OCI-LY7 (cell line): ENCODE measurements at regions not wholly inside any gene's neighbourhood (a gene's known extent, or its start where the extent isn't known, plus 50 kb on each side); places are given as distances from the start of the nearest gene placed in this dataset.

Source experiments
- BruUV-seq: library from RNA; stranded (reverse); fragments of 400-500 nt; replicated peaks from 2 replicates; lab custom pipeline; 2021; lab: Mats Ljungman, UMichigan
- CTCF ChIA-PET: fragments of 300-600 bp; sonication (Branson Sonifier 250); formaldehyde crosslinking; loops from one replicate; lab custom pipeline; 2022; ENCODE audit warnings: antibody characterized with exemption; ENCODE audit not compliant: unreplicated experiment; lab: Charles Lee
- POLR2A ChIA-PET: fragments of 300-600 bp; sonication (Branson Sonifier 250); formaldehyde crosslinking; loops from one replicate; lab custom pipeline; 2022; ENCODE audit warnings: antibody characterized with exemption; lab: Charles Lee
- DNase-seq: peaks from one replicate; pipeline ENCODE4 v3.0.0-alpha.2; 2015; ENCODE audit warnings: low spot score
- H2AFZ ChIP-seq: fragments of 200-600 bp; sonication (generic), shearing (Covaris generic); 2 replicates; pipeline ENCODE4 v1.6.1; 2014; ENCODE audit warnings: mild to moderate bottlenecking, antibody characterized with exemption, low read length, moderate library complexity
- H3K27ac ChIP-seq: fragments of 200-600 bp; sonication (generic); 2 replicates; pipeline ENCODE4 v1.5.1; 2014; ENCODE audit warnings: mixed run types, low read depth, mild to moderate bottlenecking, moderate library complexity, low read length, inconsistent platforms; ENCODE audit not compliant: poor library complexity, severe bottlenecking
- H3K36me3 ChIP-seq: fragments of 200-600 bp; sonication (generic); 2 replicates; pipeline ENCODE4 v1.6.1; 2014; ENCODE audit warnings: mild to moderate bottlenecking, antibody characterized with exemption, low read length, moderate library complexity, mixed read lengths; ENCODE audit not compliant: insufficient read depth
- H3K4me1 ChIP-seq: fragments of 200-600 bp; sonication (generic); 2 replicates; pipeline ENCODE4 v1.5.1; 2014; ENCODE audit warnings: mild to moderate bottlenecking, low read length; ENCODE audit not compliant: insufficient read depth, poor library complexity, severe bottlenecking
- H3K4me2 ChIP-seq: fragments of 200-600 bp; sonication (generic); 2 replicates; pipeline ENCODE4 v1.6.1; 2014; ENCODE audit warnings: mild to moderate bottlenecking, low read length
- H3K4me3 ChIP-seq: fragments of 200-600 bp; sonication (generic); 2 replicates; pipeline ENCODE4 v1.5.1; 2014; ENCODE audit warnings: mild to moderate bottlenecking, low read depth, low read length; ENCODE audit not compliant: poor library complexity, severe bottlenecking
- H3K79me2 ChIP-seq: fragments of 200-600 bp; sonication (generic); 2 replicates; pipeline ENCODE4 v1.6.1; 2016; ENCODE audit warnings: low read depth, mild to moderate bottlenecking, low read length, moderate library complexity, mixed read lengths; ENCODE audit not compliant: insufficient read depth
- H3K9me2 ChIP-seq: fragments of 200-600 bp; sonication (generic); 2 replicates; pipeline ENCODE4 v1.6.1; 2016; ENCODE audit warnings: mild to moderate bottlenecking, low read length, mixed read lengths; ENCODE audit not compliant: insufficient read depth
- H3K9me3 ChIP-seq: fragments of 200-600 bp; sonication (generic); 2 replicates; pipeline ENCODE4 v1.6.1; 2014; ENCODE audit warnings: mild to moderate bottlenecking, mixed run types, low read length, mixed read lengths
- H4K20me1 ChIP-seq: fragments of 200-600 bp; sonication (generic); 2 replicates; pipeline ENCODE4 v1.6.1; 2014; ENCODE audit warnings: mild to moderate bottlenecking, antibody characterized with exemption, low read length, moderate library complexity, mixed read lengths; ENCODE audit not compliant: insufficient read depth
- CTCF ChIP-seq: fragments of 200-600 bp; sonication (generic); conservative IDR thresholded peaks from 2 replicates; pipeline ENCODE4 v1.5.1; 2014; ENCODE audit warnings: mild to moderate bottlenecking, antibody characterized with exemption, low read length, moderate library complexity, mixed read lengths
- EZH2phosphoT487 ChIP-seq: fragments of 200-600 bp; sonication (generic); IDR thresholded peaks from 2 replicates; pipeline ENCODE4 v1.6.1; 2018; ENCODE audit warnings: low read depth, borderline replicate concordance, mild to moderate bottlenecking, mixed run types, antibody characterized with exemption, low read length, moderate library complexity, mixed read lengths
- intact Hi-C: fragments of 100-400 bp; cut with micrococcal nuclease; formaldehyde crosslinking; loops from one replicate; pipeline ENCODE4 v1.10.0; 2022; ENCODE audit not compliant: unreplicated experiment

GRCh38 chr7:137166363-137166762 is 177.2 kb downstream of the PTN start:
- H3K9me2 ChIP-seq = no peaks in the 10 kb centered on the region
- TF ChIP-seq EZH2phosphoT487 (no peak), CTCF (no peak)
- H3K27ac ChIP-seq = no peak overlapping the region
- no peaks in the 10 kb centered on the region for H3K79me2 ChIP-seq
- no peaks in the 10 kb centered on the region for H3K36me3 ChIP-seq
- H4K20me1 ChIP-seq = no peaks in the 10 kb centered on the region
- no peaks in the 10 kb centered on the region for H3K9me3 ChIP-seq
- CTCF ChIA-PET = interaction anchor here (0.5 kb wide), 1 partner anchor 1864 kb away, joined by 3 read pairs; no protein-coding TSS in a partner anchor
- no peak overlapping the region for H3K4me2 ChIP-seq
- POLR2A ChIA-PET = interaction anchor here (0.6 to 1.3 kb wide), 2 partner anchors 9 to 284 kb away, joined by 3 read pairs; no protein-coding TSS in a partner anchor
- intact Hi-C loops = no loop called here
- H2AFZ ChIP-seq = no peak overlapping the region
- no peak for DNase-seq
- BruUV-seq = no TSS peak
- no peak overlapping the region for H3K4me3 ChIP-seq
- no peaks in the 10 kb centered on the region for H3K4me1 ChIP-seq

- Histone ChIP-seq H3K79me2 (no peaks in the 10 kb centered on the region), H3K9me2 (no peaks in the 10 kb centered on the region), H3K4me3 (no peak overlapping the region), H3K36me3 (no peaks in the 10 kb centered on the region), H2AFZ (no peak overlapping the region), H4K20me1 (no peaks in the 10 kb centered on the region), H3K4me1 (no peaks in the 10 kb centered on the region), H3K27ac (no peak overlapping the region), H3K9me3 (no peaks in the 10 kb centered on the region), H3K4me2 (no peak overlapping the region)
- TF ChIP-seq CTCF (no peak), EZH2phosphoT487 (no peak)
- POLR2A ChIA-PET = interaction anchor here (0.6 to 1.3 kb wide), 2 partner anchors 9 to 284 kb away, joined by 3 read pairs; no protein-coding TSS in a partner anchor
- CTCF ChIA-PET = interaction anchor here (0.5 kb wide), 1 partner anchor 1863 kb away, joined by 3 read pairs; no protein-coding TSS in a partner anchor
- DNase-seq = no peak
- intact Hi-C loops = no loop called here
- BruUV-seq = no TSS peak
These were observed 177.7 kb downstream of the PTN start for GRCh38 chr7:137165786-137166185.

GRCh38 chr7:137165241-137165640 is 178.3 kb downstream of the PTN start:
- Histone ChIP-seq H2AFZ (no peak overlapping the region), H3K4me1 (no peaks in the 10 kb centered on the region), H3K4me3 (no peak overlapping the region), H3K9me3 (no peaks in the 10 kb centered on the region), H4K20me1 (no peaks in the 10 kb centered on the region), H3K27ac (no peak overlapping the region), H3K4me2 (no peak overlapping the region), H3K9me2 (no peaks in the 10 kb centered on the region), H3K36me3 (no peaks in the 10 kb centered on the region), H3K79me2 (no peaks in the 10 kb centered on the region)
- CTCF ChIA-PET = no interaction called here
- POLR2A ChIA-PET = no interaction called here
- DNase-seq = no peak
- TF ChIP-seq EZH2phosphoT487 = no peak
- no peak for TF ChIP-seq CTCF
- BruUV-seq = no TSS peak
- intact Hi-C loops = no loop called here
